H1 (cell line): ENCODE measurements at regions not wholly inside any gene's neighbourhood (a gene's known extent, or its start where the extent isn't known, plus 50 kb on each side); places are given as distances from the start of the nearest gene placed in this dataset.

Experiments used
- CTCF ChIA-PET: fragments of 300-600 bp; sonication (Branson Sonifier 250); formaldehyde crosslinking; loops from one replicate; lab custom pipeline; 2021; ENCODE audit not compliant: partially characterized antibody; lab: Charles Lee
- POLR2A ChIA-PET: fragments of 300-600 bp; sonication (Branson Sonifier 250); formaldehyde crosslinking; loops from one replicate; lab custom pipeline; 2021; ENCODE audit warnings: inconsistent platforms; ENCODE audit not compliant: partially characterized antibody; lab: Charles Lee
- DNase-seq, 2 experiments: peaks; one replicate each; pipeline versions ENCODE4 v3.0.0 to v3.0.0-alpha.2; 2010 to 2022; ENCODE audit warnings: low spot score in 2 of 2, low read depth in 1 of 2, mixed read lengths in 1 of 2
- FAIRE-seq: peaks from 2 replicates; lab custom pipeline; 2011; peaks lifted over from hg19 to GRCh38; lab: Jason Lieb, UNC
- H2AFZ ChIP-seq: 2 replicates; pipeline ENCODE4 v1.8.1; 2012; ENCODE audit warnings: low read length, inconsistent platforms
- H2AK5ac ChIP-seq: 2 replicates; pipeline ENCODE4 v1.6.1; 2013; ENCODE audit warnings: low read depth, low read length
- H2BK120ac ChIP-seq: replicated peaks from 2 replicates; pipeline ENCODE3; 2013; ENCODE audit warnings: low read depth, low read length, inconsistent platforms
- H2BK12ac ChIP-seq: 2 replicates; pipeline ENCODE4 v1.6.1; 2013; ENCODE audit warnings: low read depth, low read length
- H2BK15ac ChIP-seq: 2 replicates; pipeline ENCODE4 v1.6.1; 2013; ENCODE audit warnings: low read length
- H2BK20ac ChIP-seq: 2 replicates; pipeline ENCODE4 v1.6.1; 2013; ENCODE audit warnings: low read length
- H2BK5ac ChIP-seq: 2 replicates; pipeline ENCODE4 v1.6.1; 2013; ENCODE audit warnings: low read depth, low read length
- H3K14ac ChIP-seq: 2 replicates; pipeline ENCODE4 v1.6.1; 2013; ENCODE audit warnings: inconsistent platforms; ENCODE audit not compliant: insufficient read length
- H3K18ac ChIP-seq: 2 replicates; pipeline ENCODE4 v1.6.1; 2013; ENCODE audit warnings: low read length; ENCODE audit errors: extremely low read depth
- H3K23ac ChIP-seq: 2 replicates; pipeline ENCODE4 v1.6.1; 2013; ENCODE audit warnings: inconsistent platforms; ENCODE audit not compliant: insufficient read length
- H3K23me2 ChIP-seq: 2 replicates; pipeline ENCODE4 v1.6.1; 2013; ENCODE audit warnings: low read depth, low read length
- H3K27ac ChIP-seq: 2 replicates; pipeline ENCODE4 v1.6.1; 2011; ENCODE audit warnings: low read depth, low read length, inconsistent platforms
- H3K27me3 ChIP-seq, 4 experiments: replicated peaks in 1 of 4; 1 replicate in 1 of 4; 2 replicates in 3 of 4; pipeline versions ENCODE4 v1.6.1 to v1.8.1; 2011 to 2013; ENCODE audit warnings: low read length in 3 of 4, mild to moderate bottlenecking in 3 of 4, inconsistent platforms in 2 of 4, mixed read lengths in 2 of 4, moderate library complexity in 1 of 4; ENCODE audit not compliant: control insufficient read depth in 3 of 4, insufficient read depth in 3 of 4; ENCODE audit errors: extremely low read depth in 1 of 4
- H3K36me3 ChIP-seq, 4 experiments: 2 replicates each; pipeline versions ENCODE4 v1.6.1 to v1.8.1; 2011 to 2013; ENCODE audit warnings: mild to moderate bottlenecking in 4 of 4, low read length in 3 of 4, moderate library complexity in 2 of 4, control low read depth in 1 of 4, inconsistent platforms in 1 of 4; ENCODE audit not compliant: insufficient read depth in 4 of 4, control insufficient read depth in 2 of 4
- H3K4ac ChIP-seq: replicated peaks from 2 replicates; pipeline ENCODE3; 2013; ENCODE audit warnings: low read length, low read depth, mixed read lengths, inconsistent platforms; ENCODE audit not compliant: insufficient read length
- H3K4me1 ChIP-seq, 4 experiments: replicated peaks in 1 of 4; 1 replicate in 1 of 4; 2 replicates in 3 of 4; pipeline versions ENCODE4 v1.6.1 to v1.8.1; 2011 to 2013; ENCODE audit warnings: low read length in 3 of 4, inconsistent platforms in 2 of 4, mixed read lengths in 1 of 4; ENCODE audit not compliant: insufficient read depth in 4 of 4, control insufficient read depth in 3 of 4
- H3K4me2 ChIP-seq, 2 experiments: 2 replicates each; pipeline versions ENCODE4 v1.6.1 to v1.8.1; 2011 to 2013; ENCODE audit warnings: low read depth in 2 of 2, low read length in 2 of 2, control low read depth in 1 of 2, inconsistent platforms in 1 of 2, mild to moderate bottlenecking in 1 of 2; ENCODE audit not compliant: insufficient read depth in 1 of 2
- H3K4me3 ChIP-seq, 4 experiments: fragments of 200-600, 300-600 bp in 1 of 4; sonication (generic), shearing (Covaris generic), sonication (Bioruptor Twin) in 1 of 4; 2 replicates each; pipeline versions ENCODE4 v1.5.1 to v1.8.1; 2011 to 2016; ENCODE audit warnings: low read length in 4 of 4, low read depth in 3 of 4, control low read depth in 2 of 4, inconsistent platforms in 2 of 4, mild to moderate bottlenecking in 2 of 4, mixed read lengths in 1 of 4, moderate library complexity in 1 of 4; ENCODE audit not compliant: insufficient read depth in 2 of 4; ENCODE audit errors: extremely low read depth in 1 of 4
- H3K56ac ChIP-seq: replicated peaks from 2 replicates; pipeline ENCODE3; 2013; ENCODE audit warnings: low read depth, mild to moderate bottlenecking, mixed read lengths, low read length, inconsistent platforms; ENCODE audit not compliant: insufficient read length
- H3K79me1 ChIP-seq: 2 replicates; pipeline ENCODE4 v1.6.1; 2013; ENCODE audit warnings: low read depth, low read length, control low read depth
- H3K79me2 ChIP-seq, 2 experiments: 2 replicates each; pipeline versions ENCODE4 v1.6.1 to v1.8.1; 2012 to 2013; ENCODE audit warnings: low read length in 2 of 2, mild to moderate bottlenecking in 2 of 2, inconsistent platforms in 1 of 2; ENCODE audit not compliant: insufficient read depth in 2 of 2, control insufficient read depth in 1 of 2
- H3K9ac ChIP-seq, 4 experiments: replicated peaks in 1 of 4; 1 replicate in 1 of 4; 2 replicates in 3 of 4; pipeline versions ENCODE4 v1.6.1 to v1.8.1; 2011 to 2013; ENCODE audit warnings: low read depth in 3 of 4, low read length in 3 of 4, control low read depth in 2 of 4, mild to moderate bottlenecking in 2 of 4, moderate library complexity in 2 of 4, inconsistent platforms in 1 of 4; ENCODE audit errors: extremely low read depth in 1 of 4
- H3K9me3 ChIP-seq, 2 experiments: 2 replicates each; pipeline versions ENCODE4 v1.6.1 to v1.8.1; 2012 to 2013; ENCODE audit warnings: mild to moderate bottlenecking in 2 of 2, moderate library complexity in 2 of 2, control low read depth in 1 of 2, inconsistent platforms in 1 of 2, low read depth in 1 of 2, low read length in 1 of 2, mixed read lengths in 1 of 2; ENCODE audit not compliant: insufficient read depth in 2 of 2
- H4K20me1 ChIP-seq, 2 experiments: replicated peaks in 1 of 2; 2 replicates each; pipeline versions ENCODE3 to v1.8.1; 2011 to 2013; ENCODE audit warnings: inconsistent platforms in 2 of 2, low read length in 2 of 2, mild to moderate bottlenecking in 1 of 2; ENCODE audit not compliant: insufficient read depth in 2 of 2, control insufficient read depth in 1 of 2
- H4K5ac ChIP-seq: 2 replicates; pipeline ENCODE4 v1.6.1; 2013; ENCODE audit warnings: low read length, low read depth, mixed read lengths, inconsistent platforms; ENCODE audit not compliant: insufficient read length
- H4K8ac ChIP-seq: 2 replicates; pipeline ENCODE4 v1.8.0; 2013; ENCODE audit warnings: mild to moderate bottlenecking, moderate library complexity, low read length, inconsistent platforms; ENCODE audit not compliant: insufficient read depth; ENCODE audit errors: extremely low read depth
- H4K91ac ChIP-seq: replicated peaks from 2 replicates; pipeline ENCODE3; 2013; ENCODE audit warnings: low read length, mixed read lengths, inconsistent platforms; ENCODE audit not compliant: insufficient read length
- EGR1 ChIP-seq: IDR thresholded peaks from 2 replicates; pipeline ENCODE4 v1.6.1; 2011; ENCODE audit warnings: low read depth, low read length, borderline replicate concordance
- TEAD4 ChIP-seq: IDR thresholded peaks from 2 replicates; pipeline ENCODE4 v1.6.1; 2012; ENCODE audit warnings: low read depth, low read length, inconsistent platforms, mixed read lengths
- ZNF274 ChIP-seq: IDR thresholded peaks from 2 replicates; pipeline ENCODE4 v1.7.0; 2012; ENCODE audit warnings: low read length, borderline replicate concordance; ENCODE audit errors: extremely low read depth
- WGBS, 2 experiments: shearing (Covaris generic) in 1 of 2; methylation state at CpG; one replicate each; pipeline versions ENCODE4 v1.1.6 to v1.1.7; 2013 to 2015; ENCODE audit warnings: low lambda C conversion rate in 2 of 2, mixed read lengths in 2 of 2, inconsistent platforms in 1 of 2, low coverage in 1 of 2, missing lambda C conversion rate in 1 of 2; ENCODE audit not compliant: insufficient replicate concordance in 2 of 2, insufficient coverage in 1 of 2, insufficient read length in 1 of 2; ENCODE audit errors: extremely low coverage in 1 of 2, missing lambda C conversion rate in 1 of 2; 5-methylcytosine and 5-hydroxymethylcytosine counted together

GRCh38 chr10:3310016-3310784, 137.6 kb upstream of the PITRM1 start:
- no peak for FAIRE-seq
- H2BK15ac ChIP-seq = no peak overlapping the region
- H4K91ac ChIP-seq = no peak overlapping the region
- no peaks in the 10 kb centered on the region for H3K9me3 ChIP-seq
- H3K9ac ChIP-seq = no peak overlapping the region
- no peaks in the 10 kb centered on the region for H3K27me3 ChIP-seq
- H3K4me2 ChIP-seq = no peak overlapping the region
- H4K20me1 ChIP-seq = no peaks in the 10 kb centered on the region
- no peak for DNase-seq
- H3K4ac ChIP-seq = no peak overlapping the region
- H3K23me2 ChIP-seq = no peaks in the 10 kb centered on the region
- H2BK120ac ChIP-seq = no peak overlapping the region
- H2AFZ ChIP-seq = no peak overlapping the region
- no peak overlapping the region for H4K5ac ChIP-seq
- 0 out of 7 replicates have a peak, but pooled peaks cover 0 to 3% (median 0%) of the 10 kb centered on the region in 4 experiments for H3K4me1 ChIP-seq
- H3K36me3 ChIP-seq = no peaks in the 10 kb centered on the region
- H3K56ac ChIP-seq = no peak overlapping the region
- 89% methylated on average over 7 of the region's 8 CpGs; no CpG with 5 or more reads in 1 of the 2 experiments for WGBS, 2 experiments
- H3K79me2 ChIP-seq = no peaks in the 10 kb centered on the region
- H2BK20ac ChIP-seq = no peak overlapping the region
- H3K18ac ChIP-seq = no peak overlapping the region
- no peak overlapping the region for H2BK5ac ChIP-seq
- no peak overlapping the region for H2BK12ac ChIP-seq
- no peak overlapping the region for H4K8ac ChIP-seq
- no peak overlapping the region for H3K27ac ChIP-seq
- H3K4me3 ChIP-seq = no peak overlapping the region
- no peak overlapping the region for H3K14ac ChIP-seq
- ChIA-PET POLR2A (no interaction called here), CTCF (interaction anchor here (1.0 to 2.5 kb wide), 5 partner anchors 9 to 276 kb away, joined by 3 to 7 read pairs (median 4); no protein-coding TSS in a partner anchor)
- no peaks in the 10 kb centered on the region; the same call in 1 of the 2 replicates for H3K79me1 ChIP-seq
- no peak overlapping the region for H2AK5ac ChIP-seq
- H3K23ac ChIP-seq = no peak overlapping the region
- TF ChIP-seq TEAD4 = no peak
- no peak for TF ChIP-seq ZNF274
- no peak for TF ChIP-seq EGR1
